ENCODE measurements at regions not wholly inside any gene's neighbourhood (a gene's known extent, or its start where the extent isn't known, plus 50 kb on each side); places are given as distances from the start of the nearest gene placed in this dataset.
"Not testable (repeated sequence)": the region's sequence is repeated elsewhere in the genome, so short reads cannot be mapped to it uniquely, and the experiment has no call there.

DNA sequence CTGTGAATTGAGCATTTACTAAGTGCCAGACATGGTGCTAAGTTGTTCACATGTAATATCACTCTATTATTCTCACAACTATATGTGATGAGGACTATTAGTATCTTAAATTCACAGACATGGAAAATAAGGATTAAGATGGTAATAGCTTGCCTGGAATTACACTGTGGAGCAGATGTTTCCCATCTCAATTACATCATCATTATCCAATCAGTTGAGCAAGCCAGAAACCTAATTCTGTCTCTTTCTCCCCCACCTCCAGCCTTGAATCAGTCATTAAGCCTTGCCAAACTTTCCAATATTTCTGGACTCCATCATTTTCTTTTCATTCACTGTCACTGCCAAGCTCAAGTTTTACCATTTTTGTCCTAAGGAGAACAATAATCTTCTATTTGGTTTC, 287.8 kb upstream of the KITLG start:
- no peak for DNase-seq

- DNase-seq, result no peak
Observed at GRCh38 chr12:88867510-88867909, 287.2 kb upstream of the KITLG start.

GRCh38 chr12:88866881-88867280, 286.6 kb upstream of the KITLG start:
- DNase-seq, result no peak

DNA sequence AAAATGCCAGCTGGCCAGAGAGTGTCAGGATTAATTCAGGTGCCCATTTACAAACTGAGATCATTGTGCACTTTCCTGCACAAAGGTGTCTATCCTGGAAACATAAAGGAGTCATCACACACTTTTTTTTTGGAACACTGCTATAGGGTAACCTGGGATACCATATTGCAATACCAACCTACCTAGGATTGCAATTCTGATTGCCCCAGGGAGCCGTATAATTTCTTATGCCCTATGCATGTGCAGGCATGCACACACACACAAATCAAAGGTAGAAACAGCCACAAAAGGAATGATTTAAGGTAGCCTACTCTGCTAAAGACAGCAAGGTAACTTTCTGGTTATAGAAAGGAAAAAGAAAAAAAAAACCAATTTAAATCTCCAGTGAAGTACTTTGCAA, 285.3 kb upstream of the KITLG start:
- no peak for DNase-seq

- no peak for DNase-seq
Observed at GRCh38 chr12:88860851-88861250, 280.6 kb upstream of the KITLG start.

DNA sequence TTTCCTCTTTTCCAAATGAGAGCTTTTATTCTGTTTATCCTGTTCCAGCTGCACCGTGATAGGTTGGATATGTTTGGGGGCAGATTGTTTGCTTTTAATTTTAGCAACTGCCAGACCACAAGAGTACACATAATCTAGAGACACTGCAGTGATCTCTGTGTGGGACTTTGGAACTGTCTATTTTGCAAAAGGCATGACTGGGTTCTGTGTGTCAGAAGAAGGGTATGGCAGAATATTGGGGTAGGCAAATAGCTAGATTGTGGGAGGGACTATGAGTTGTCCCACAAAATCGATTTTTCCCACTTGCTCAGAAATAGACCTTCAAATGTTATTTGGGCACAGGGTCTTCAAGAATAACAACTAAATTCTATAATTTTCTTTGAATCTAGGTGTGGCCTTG, 275.9 kb upstream of the KITLG start:
- DNase-seq, result no peak

DNA sequence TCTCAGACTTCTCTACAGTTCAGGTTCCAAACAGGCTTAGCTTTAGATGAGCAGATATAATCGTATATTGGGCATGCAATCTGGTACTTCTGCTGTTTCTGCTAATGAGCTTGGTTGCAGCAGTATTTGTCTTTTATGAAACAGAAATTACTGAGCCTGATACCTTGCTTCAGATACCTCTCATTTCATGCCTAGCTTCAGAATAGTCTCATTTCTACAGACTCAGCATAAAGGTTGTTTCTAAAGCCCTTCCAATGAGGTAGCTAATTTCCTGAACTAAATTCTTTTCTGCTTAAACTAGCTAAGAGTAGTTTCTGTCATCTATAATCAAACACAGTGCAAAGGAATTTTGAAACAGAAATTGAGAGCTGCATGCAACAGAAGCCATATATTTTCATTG, 275.0 kb upstream of the KITLG start:
- DNase-seq, result no peak

GRCh38 chr12:88854260-88854659, 274.0 kb upstream of the KITLG start:
- DNase-seq, result no peak

DNA sequence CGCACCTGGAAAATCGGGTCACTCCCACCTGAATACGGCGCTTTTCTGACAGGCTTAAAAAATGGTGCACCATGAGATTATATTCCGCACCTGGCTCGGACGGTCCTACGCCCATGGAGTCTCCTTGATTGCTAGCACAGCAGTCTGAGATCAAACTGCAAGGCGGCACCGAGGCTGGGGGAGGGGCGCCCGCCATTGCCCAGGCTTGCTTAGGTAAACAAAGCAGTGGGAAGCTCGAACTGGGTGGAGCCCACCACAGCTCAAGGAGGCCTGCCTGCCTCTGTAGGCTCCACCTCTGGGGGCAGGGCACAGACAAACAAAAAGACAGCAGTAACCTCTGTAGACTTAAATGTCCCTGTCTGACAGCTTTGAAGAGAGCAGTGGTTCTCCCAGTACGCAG, 267.0 kb upstream of the KITLG start:
- DNase-seq, result not testable (repeated sequence)

- DNase-seq, result no peak
Observed at GRCh38 chr12:88844426-88844825, 264.2 kb upstream of the KITLG start.

DNA sequence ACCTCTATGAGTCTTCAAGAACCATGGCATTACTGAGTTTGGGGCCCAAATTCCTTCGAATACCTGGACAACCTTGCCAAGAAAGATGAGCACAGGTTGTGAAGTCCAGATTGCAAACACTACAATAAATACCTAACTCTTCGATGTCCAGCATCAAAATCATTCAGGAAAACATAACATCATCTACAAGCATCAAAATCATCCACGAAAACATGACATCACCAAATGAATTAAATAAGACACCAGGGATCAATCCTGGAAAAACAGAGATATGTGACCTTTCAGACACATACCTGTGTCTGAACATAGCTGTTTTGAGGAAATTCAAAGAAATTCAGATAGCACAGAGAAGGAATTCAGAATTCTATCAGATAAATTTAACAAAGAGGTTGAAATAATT, 262.0 kb upstream of the KITLG start:
- DNase-seq, result no peak

DNA sequence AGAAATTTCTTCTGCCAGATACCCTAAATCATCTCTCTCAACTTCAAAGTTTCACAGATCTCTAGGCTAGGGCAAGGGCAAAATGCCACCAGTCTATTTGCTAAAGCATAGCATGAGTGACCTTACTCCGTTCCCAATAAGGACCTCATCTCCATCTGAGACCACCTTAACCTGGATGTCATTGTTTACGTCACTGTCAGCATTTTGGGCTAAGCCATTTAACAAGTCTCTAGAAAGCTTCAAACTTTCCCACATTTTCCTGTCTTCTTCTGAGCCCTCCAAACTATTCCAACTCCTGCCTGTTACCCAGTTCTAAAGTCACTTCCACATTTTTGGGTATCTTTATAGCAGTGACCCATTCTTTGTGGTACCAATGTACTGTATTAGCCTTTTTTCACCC, 259.2 kb upstream of the KITLG start:
- DNase-seq, result no peak

DNA sequence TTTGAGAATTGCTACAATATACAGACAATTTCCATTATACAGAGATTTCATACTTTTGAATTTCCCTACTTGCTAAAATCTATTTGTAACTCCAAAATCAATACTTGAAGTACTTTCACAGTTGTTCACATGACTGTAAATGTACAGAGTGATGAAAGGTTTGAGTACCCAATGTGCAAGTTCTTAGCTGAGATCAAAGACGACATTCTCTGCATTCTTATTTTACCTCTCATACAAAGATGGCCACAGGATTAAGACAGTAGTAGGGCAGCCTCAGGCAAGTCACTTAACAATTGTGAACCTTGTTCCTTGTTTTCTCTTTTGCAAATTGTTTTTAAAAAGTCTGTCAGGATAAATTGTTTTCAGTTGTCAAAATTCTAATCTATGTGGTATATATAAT, 255.9 kb upstream of the KITLG start:
- DNase-seq, result no peak

GRCh38 chr12:88834226-88834625, 254.0 kb upstream of the KITLG start:
- DNase-seq, result no peak

DNA sequence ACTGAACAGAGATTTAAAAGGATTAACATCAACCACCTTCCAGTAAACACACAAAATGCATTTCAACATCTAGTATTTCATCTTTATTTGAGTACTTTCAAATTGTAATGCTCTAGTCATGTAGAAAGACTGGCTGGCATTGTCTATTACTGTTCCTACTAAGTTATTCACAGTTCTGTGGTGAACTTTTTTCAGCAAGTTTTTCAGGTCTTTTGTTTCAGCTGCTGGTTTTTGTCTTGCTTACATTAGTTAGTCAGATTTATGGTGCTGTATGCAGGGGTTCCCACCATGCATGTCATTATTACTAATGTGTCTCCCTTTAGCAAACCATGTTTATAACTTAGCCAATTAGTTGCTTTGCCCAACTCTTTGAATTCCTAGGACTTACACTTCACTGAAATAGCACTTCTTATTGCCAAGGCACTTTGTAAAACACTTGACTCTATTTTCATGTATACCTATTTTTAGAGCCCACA, 253.4 kb upstream of the KITLG start:
- DNase-seq, result no peak

DNA sequence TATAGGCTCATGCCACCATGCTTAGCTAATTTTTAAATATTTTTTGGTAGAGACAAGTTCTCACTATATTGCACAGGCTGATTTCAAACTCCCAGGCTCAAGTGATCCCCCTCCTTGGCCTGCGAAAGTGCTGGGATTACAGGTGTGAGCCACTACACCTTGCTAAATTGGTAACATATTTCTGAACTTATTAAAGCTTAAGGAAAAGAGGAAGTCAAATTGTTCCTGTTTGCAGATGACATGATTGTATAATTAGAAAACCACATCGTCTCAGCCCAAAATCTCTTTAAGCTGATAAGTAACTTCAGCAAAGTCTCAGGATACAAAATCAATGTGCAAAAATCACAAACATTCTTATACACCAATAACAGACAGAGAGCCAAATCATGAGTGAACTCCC, 248.3 kb upstream of the KITLG start:
- DNase-seq, result not testable (repeated sequence)

DNA sequence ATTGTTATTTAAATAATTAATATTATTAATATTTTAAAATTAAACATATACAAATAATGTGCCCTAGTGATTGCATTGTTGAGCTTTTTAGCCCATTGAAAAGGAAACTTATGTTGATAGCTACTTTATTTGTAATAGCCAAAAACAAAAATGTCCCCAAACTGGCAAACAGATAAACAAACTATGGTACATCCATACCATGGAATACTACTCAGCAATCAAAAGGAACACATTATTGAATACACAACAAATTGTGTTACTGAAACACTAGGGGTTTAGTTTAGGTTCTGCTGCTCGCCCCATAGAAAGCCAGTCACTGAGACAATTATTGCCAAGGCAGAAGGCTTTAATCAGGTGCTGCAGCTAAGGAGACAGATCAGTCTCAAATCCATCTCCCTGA, 239.7 kb upstream of the KITLG start:
- no peak for DNase-seq

- no peak for DNase-seq
Observed at GRCh38 chr12:88816201-88816600, 235.9 kb upstream of the KITLG start.

- DNase-seq, result no peak
Observed at GRCh38 chr12:88814779-88815178, 234.5 kb upstream of the KITLG start.

- DNase-seq, result no peak
Observed at GRCh38 chr12:88812610-88813009, 232.3 kb upstream of the KITLG start.

GRCh38 chr12:88810806-88811205, 230.5 kb upstream of the KITLG start:
- DNase-seq, result no peak

DNA sequence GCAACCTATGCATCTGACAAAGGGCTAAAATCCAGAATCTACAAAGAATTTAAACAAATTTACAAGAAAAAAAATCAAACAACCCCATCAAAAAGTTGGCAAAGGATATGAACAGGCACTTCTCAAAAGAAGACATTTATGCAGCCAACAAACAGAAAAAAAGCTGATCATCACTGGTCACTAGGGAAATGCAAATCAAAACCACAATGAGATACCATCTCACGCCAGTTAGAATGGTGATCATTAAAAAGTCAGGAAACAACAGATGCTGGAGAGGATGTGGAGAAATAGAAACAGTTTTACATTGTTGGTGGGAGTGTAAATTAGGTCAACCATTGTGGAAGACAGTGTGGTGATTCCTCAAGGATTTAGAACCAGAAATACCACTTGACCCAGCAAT, 229.6 kb upstream of the KITLG start:
- DNase-seq, result not testable (repeated sequence)

DNA sequence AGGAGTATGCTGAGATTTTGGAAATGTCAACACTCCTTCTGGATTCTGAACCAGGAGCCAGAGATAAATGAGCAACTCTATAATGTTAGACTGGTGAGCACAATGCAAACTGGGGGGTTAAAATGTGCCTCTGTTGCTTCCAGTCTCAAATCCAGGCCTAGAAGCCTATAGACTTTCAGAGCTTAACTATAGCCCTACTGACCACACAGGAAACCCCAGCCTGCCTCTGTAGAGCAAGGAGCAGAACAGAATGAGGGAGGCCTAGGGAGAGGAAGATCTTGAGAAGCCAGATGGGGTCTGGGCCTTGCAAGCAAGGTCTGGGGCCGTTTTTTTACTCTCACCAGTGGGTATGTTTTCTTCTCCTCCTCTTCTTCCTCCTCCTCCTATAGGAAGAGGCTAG, 225.4 kb upstream of the KITLG start:
- DNase-seq, result no peak

- DNase-seq, result no peak
Observed at GRCh38 chr12:88805286-88805685, 225.0 kb upstream of the KITLG start.

DNA sequence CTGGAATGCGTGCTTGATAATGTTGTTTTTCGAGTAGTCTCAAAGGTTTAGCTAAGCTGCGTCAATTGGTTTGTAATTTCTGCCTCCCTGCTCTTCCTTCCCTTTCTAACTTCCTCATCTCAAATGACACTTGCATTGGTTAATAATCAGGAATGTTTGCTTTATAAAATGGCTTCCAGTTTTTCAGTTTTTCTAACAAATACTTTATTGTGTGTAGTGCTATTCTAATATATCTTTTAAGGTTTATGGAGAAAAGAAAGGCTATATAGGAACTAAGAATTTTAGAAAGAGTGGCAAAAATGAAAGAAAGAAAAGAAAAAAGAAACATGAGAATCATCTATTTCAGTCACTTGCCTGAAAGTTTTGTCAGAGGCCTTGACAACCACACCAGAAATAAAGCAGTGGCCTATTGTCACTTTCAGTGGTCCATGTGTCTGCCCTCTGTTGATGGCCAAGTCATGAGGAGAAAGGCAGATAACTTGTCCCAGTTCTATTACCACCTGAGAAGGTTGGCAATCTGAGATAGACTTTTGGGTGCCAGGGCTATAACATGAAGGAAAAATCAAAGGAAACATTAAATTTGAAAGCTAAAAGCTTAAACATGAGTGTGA, 221.9 kb upstream of the KITLG start:
- no peak for DNase-seq
